ENCODE measurements at regions not wholly inside any gene's neighbourhood (a gene's known extent, or its start where the extent isn't known, plus 50 kb on each side); places are given as distances from the start of the nearest gene placed in this dataset.

GRCh38 chr10:54909165-54909564 lies 108.1 kb upstream of the PCDH15 start (continued):
- TF ChIP-seq E2F6 (IDR thresholded peaks at IDR 0.05) (no peak), NANOG (IDR thresholded peaks at IDR 0.05; ENCODE audit: insufficient read depth, low read depth, low read length, poor library complexity, severe bottlenecking) (no peak)

Measured in H1 (cell line).